ENCODE measurements at regions not wholly inside any gene's neighbourhood (a gene's known extent, or its start where the extent isn't known, plus 50 kb on each side); places are given as distances from the start of the nearest gene placed in this dataset.

DNA sequence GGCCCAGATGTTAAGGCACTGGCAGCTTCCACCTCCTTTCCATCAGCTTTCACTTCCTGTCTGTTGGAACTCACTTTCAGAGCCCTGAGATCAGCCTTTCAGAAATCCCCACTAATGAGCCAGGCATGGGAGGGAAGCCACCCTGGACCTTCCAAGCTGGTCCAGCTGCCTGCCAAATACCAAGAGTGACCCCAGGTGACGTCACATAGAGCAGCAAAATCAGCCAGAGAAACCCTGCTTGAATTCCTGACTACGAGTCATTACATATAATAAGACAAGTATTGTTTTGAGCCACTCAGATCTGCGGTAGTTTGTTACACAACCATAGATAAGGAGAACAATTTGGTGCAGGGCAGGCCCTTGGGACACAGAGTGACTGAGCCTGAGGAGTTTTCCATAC, 556.0 kb upstream of the JAG1 start:
- no peak for DNase-seq

GRCh38 chr20:11230999-11231398, 557.2 kb upstream of the JAG1 start:
- DNase-seq = no peak

GRCh38 chr20:11231742-11232648, 558.2 kb upstream of the JAG1 start:
- DNase-seq = no peak

DNA sequence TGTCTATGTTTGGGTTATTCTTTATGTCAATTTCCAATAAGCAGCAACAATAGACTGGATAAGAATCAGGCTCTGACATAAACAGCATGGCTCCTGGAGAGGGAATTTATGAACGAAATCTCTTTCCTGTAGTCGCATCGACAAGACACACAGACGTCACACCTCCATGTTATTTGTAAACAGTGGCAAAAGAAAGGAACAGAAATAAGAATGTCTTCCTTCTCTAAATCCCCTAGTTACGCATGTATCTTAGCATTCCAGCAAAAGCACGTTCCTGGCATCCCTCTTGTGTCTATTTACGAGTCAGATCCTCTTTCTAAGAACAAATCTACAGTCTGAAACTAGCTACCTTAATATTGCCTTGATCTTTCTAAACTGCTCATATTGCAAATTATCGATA, 559.1 kb upstream of the JAG1 start:
- no peak for DNase-seq

DNA sequence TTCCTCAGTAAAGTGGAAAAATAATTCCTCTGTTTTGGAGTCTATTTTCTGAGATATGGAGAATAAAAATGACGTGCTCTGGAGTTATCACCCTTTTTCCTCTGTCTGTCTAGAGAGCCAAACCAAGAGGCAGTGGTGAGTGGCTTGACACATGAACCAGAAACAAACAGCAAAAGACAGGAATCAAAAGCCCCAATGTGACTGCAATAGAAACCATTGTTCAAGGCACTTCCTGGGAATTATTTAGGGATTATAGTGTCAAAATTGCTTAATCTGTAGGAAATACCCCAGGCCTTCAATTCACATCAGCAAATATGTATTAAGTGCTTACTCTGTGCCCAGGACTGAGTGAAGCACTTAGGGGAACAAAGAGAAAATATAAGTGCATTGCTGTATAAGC, 560.4 kb upstream of the JAG1 start:
- no peak for DNase-seq

- DNase-seq = no peak
These were observed 560.8 kb upstream of the JAG1 start for GRCh38 chr20:11234608-11235007.

- DNase-seq = no peak
These were observed 561.3 kb upstream of the JAG1 start for GRCh38 chr20:11235058-11235457.

DNA sequence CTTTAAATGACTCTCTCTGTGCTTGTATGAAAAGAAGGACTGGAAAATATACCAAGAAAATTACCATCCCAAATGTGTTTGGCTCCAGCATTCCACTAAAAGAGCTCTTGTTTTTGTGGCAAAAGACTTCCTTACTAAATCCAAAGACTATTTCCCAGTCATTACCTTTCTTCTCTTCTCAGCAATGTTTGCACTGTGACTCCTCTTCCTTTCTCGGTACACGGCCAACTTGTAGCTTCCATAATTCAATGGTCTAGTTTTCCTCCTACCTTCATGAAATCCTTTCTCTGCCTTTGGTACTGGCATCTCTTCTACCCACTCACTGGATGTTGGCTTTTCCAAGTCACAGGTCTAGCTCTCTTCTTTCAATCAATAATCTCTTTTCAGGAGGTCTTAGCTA, 568.5 kb upstream of the JAG1 start:
- no peak for DNase-seq

- DNase-seq = no peak
These were observed 571.6 kb upstream of the JAG1 start for GRCh38 chr20:11245431-11245830.

DNA sequence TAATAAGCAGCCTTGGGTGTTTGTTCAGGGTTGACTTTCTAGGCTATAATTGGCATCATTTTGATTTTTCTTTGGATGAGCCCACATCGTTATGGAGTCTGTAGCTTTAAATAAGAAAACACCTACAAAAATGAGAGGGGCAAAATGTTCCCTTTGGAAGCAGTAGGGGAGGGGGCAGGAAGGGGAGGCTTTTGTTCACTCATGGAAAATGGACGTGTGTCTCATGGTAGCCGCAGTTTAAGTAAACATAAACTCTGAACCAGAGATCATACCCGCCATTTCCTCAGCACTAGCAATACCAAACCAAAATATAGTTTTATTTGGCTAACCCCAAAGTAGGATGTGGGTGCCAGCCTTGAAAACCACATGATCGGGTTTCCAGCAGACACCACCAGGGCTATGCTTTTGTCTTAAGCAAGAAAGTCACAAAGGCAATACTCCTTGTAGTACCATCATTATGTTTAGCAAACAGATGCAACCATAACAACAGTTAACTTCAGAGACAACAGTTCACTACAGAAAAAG, 572.5 kb upstream of the JAG1 start:
- DNase-seq = no peak

GRCh38 chr20:11247046-11248010, 573.5 kb upstream of the JAG1 start:
- DNase-seq = no peak

DNA sequence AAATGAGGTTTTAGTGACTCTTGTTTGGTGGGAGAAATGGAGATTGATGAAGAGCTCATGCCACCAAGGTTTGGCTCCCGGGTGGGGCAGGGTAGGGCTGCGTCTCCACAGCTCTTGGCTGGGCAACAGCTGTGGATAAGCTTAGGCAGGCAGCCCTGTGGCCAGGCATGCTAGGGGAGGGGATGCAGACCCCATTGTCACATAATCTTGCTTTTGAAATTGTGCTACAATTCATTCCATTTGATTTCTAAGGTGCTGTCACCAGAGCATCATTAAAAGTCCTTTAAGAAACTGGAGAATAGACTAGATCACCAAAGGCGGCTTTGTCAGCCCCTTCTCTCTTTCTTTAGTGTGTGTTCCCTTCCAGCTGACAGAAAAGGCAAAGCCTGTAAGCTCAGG, 574.2 kb upstream of the JAG1 start:
- DNase-seq = no peak

DNA sequence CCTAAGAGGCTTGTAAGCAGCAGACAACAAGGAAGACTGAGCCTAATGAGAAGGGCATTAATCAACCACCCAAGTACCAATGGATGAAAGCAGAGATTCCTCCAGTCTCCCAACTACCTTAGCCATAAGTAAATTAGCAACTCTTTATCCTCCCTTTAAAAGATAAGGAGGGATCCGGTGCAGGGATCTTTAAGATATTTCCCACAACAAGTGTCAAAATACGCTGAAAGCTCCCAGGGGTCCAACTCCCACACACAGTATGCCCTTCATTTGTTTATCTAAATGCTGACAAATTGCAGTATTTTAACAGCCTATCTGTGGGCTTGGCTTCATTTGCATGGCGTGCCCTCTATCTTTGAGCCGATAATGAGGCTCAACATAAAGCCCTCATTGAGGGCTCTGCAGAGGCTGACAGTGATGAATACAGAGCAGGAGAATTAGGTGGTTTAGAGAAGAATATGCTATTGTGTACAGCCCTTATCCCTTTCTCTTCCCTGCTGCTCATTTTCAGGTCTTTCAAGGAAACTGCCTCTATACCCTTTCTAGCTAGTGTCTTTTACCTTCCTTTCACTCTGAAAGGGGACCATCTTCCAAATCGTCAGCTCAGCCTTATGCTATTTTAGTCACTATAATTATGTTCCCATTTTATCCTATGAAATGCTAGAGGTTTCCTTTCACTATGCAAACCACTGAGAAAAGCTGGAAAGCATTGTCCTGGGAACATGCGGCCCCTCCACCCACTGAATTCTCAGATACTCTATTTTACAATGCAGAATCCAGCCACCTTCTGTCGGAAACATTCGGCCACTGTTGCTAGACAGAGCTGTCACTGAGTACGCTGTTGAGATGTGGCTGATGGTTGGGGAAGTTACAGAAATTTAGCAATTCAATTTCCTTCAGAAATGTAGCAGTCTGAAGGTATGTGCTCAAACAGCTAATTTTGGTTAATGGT, 575.2 kb upstream of the JAG1 start:
- no peak for DNase-seq

DNA sequence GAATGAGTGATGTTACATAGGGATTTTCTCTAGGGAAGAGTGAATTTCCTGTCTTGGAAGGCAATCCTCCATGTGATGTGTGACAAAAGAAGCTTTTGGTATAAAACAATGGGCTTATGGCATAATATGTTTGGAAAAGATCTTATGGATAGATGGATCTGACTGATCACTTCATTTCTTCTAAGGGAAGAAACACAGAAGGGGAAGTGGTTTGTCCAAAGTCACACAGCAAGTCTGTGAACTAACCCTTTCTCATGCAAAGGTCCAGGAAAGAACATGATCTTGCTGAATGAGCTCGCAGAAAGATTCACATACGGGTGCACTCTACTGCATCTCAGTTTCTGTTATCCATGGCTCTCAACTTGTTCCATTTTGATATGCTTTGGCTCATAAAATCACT, 575.9 kb upstream of the JAG1 start:
- no peak for DNase-seq

GRCh38 chr20:11252447-11252846, 578.6 kb upstream of the JAG1 start:
- no peak for DNase-seq

DNA sequence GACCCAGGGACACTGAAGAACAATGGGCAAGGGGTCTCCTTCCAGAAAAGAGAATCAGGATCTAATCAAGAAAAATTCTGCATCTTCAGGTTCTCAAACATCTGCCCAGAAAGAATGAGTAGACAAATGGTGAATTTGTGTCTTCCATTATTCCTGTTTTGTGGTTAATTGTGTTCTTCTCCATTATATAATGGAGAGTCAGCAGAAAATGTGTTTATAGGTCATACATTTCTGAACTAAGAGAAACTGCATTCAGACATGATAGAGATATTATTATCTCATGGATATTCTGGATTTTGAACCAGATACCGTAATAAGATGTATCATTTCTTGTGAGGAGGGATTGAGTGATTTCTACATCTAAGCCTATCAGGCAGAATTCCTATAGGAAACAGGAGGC, 581.7 kb upstream of the JAG1 start:
- DNase-seq = no peak

DNA sequence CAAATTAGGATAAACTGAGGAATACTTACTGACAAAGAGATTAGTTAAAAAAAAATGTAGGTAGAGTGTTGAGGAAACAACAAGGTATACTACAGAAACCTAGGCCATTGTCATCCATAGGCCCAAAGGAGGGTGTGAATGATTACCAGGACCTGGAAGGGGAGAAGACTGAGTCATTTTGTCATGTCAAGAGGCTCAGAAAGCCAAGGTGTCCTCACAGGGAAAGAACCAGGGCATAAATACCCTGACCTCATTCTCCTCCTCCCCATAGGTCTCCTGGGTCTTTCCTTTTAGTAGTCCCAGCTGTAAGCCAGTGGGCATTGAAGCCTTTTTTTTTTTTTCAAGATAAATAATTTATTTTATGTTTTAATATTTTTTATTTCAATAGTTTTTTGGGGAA, 582.1 kb upstream of the JAG1 start:
- no peak for DNase-seq

GRCh38 chr20:11260611-11261010, 586.8 kb upstream of the JAG1 start:
- no peak for DNase-seq

DNA sequence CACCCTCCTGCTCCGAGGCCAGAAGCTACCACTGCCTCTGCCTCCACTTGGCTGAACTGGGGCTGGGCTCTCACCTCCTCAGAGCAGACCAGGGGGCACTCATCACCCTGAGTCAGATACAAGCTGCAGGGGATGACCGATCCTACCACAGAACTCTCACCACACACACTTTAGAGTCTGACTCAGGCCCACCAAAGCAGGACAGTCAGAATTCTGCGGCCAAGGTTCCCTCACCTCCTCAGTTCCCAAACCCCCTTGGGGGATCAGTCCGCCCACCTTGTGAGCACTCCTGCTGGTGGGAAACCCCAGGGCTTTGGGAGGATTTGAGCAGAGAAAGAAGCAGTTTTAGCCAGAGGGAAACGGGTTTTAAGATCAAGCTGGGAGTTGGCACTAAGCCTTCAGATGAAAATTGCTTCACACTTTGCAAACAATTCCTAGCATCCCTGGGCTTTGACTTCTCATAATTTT, 587.8 kb upstream of the JAG1 start:
- no peak for DNase-seq

GRCh38 chr20:11266571-11266970, 592.8 kb upstream of the JAG1 start:
- no peak for DNase-seq

DNA sequence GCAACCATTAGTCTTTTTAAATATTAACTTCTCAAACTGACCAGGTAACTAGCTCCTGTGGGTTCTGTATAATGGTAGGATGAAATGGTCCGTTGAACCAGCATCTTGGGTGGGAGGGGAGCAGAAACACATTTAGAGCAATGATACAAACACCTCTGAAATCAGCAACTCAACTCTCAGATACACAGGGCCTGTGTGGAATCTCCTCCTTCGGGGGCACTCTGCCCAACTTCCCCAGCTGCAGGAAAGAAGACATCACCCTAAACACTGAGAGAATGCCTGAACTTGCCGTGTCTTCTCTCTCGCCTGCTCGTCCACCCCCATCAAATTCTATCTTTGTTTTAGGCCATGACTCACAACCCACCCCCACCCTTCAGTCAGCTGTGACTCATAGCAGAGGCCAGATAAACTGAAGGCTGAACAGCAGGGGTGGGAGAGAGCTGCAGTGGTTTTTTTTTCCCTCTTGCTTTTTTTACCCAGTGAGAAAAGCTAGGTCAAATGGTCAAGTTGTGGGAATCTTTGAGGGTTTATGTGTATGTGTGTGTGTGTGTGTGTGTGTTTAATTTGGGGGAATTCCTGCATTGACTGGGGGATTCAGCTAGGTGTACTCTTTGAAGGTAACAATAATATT, 593.4 kb upstream of the JAG1 start:
- DNase-seq = no peak
